Body of pancreas (tissue), 4 donors: ENCODE measurements at regions not wholly inside any gene's neighbourhood (a gene's known extent, or its start where the extent isn't known, plus 50 kb on each side); places are given as distances from the start of the nearest gene placed in this dataset.

ENCODE experiments used
- CTCF ChIP-seq, 7 experiments: fragments of 450-650 bp in 4 of 7; fragments of 200-600 bp in 3 of 7; sonication (generic) in 3 of 7; IDR thresholded peaks; one replicate each; pipeline ENCODE4 v1.5.1; 2016 to 2019; ENCODE audit warnings: antibody characterized with exemption in 7 of 7
- POLR2A ChIP-seq, 3 donors: fragments of 450-650 bp; IDR thresholded peaks; one replicate each; pipeline ENCODE4 v1.6.1; 2016; ENCODE audit warnings: antibody characterized with exemption in 3 of 3, mild to moderate bottlenecking in 2 of 3

GRCh38 chr5:176735383-176736265 lies 74.7 kb upstream of the UNC5A start:
- TF ChIP-seq CTCF (IDR thresholded peaks at IDR 0.05) (no peak), POLR2A (IDR thresholded peaks at IDR 0.05) (no peak)
